Activated T-cell treated with anti-CD3 and anti-CD28 coated beads, Interleukin-2, amount 50 U/mL, for 1 hour (primary cell): ENCODE measurements at regions not wholly inside any gene's neighbourhood (a gene's known extent, or its start where the extent isn't known, plus 50 kb on each side); places are given as distances from the start of the nearest gene placed in this dataset.
A peak's percentile ranks its signal among the peaks of the same experiment; 100 is the strongest.

Experiments
- DNase-seq: peaks from one replicate; pipeline ENCODE4 v3.0.0-alpha.2; 2020

- DNase-seq, result no peak
Observed at GRCh38 chr11:128361451-128362020, 225.8 kb downstream of the ETS1 start.

GRCh38 chr11:128359515-128359914 is 227.8 kb downstream of the ETS1 start:
- DNase-seq, result no peak

DNA sequence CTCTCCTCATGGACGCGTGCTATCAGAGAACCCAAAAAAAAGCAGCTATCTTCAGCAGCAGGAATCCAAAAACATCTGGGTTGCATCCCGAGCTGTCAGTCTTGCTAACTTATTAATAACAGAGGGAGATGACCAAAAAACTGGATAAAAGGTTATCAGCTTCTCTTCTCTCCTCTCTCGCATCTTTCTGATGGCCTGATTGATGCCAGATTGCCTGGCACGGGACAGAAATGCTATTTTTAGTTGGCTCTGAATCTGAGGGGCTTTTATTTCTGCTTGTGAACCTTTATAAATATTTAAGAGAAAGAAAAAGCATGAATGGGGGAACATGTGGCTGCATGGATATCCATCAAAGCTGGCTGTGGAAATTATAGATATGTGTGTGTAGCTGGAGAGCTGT is 230.3 kb downstream of the ETS1 start:
- DNase-seq, result no peak

GRCh38 chr11:128355558-128355957 is 231.8 kb downstream of the ETS1 start:
- no peak for DNase-seq

GRCh38 chr11:128354476-128354875 is 232.9 kb downstream of the ETS1 start:
- no peak for DNase-seq

DNA sequence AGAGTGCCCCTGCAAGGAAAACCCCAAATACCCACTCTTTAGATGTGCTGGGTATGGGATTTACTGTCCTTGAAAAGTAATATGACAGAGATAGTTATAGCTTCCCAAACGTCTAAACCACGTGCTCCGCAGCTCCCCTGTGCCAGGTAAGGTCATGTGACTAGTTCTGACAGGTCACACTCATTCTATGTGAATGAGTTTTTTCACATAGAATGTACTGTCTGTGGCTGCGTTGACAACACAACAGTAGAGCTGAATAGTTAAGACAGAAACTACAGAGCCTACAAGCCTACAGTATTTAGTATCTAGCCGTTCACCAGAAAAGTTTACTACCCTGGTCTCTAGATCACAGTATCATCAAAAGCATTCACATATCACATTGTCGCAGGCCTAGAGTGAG is 236.2 kb downstream of the ETS1 start:
- DNase-seq, result no peak

DNA sequence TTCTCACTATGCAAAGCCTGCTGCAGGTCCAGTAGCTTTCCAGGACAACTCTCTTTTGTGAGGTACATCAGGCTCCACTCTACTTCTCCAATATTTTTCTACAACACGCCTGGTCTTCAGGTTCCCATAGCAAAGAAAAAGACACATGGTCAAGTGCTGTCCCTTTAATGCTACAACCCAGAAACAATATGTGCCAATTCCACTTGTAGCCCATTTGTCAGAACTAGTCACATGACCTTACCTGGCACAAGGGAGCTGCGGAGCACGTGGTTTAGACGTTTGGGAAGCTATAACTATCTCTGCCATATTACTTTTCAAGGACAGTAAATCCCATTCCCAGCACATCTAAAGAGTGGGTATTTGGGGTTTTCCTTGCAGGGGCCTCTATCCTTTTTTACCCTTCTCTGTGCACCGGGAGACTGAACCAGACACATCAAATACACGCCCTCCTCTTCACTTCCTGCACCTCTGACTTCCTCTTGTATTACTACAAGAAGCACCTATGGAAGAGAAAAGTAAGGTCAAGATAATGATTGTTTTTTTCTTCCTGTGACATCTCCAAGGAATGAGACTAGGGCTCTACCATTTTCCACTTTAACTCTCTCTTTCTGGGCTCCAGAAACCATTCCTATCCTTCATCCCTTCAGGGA is 237.6 kb downstream of the ETS1 start:
- DNase-seq, result no peak

DNA sequence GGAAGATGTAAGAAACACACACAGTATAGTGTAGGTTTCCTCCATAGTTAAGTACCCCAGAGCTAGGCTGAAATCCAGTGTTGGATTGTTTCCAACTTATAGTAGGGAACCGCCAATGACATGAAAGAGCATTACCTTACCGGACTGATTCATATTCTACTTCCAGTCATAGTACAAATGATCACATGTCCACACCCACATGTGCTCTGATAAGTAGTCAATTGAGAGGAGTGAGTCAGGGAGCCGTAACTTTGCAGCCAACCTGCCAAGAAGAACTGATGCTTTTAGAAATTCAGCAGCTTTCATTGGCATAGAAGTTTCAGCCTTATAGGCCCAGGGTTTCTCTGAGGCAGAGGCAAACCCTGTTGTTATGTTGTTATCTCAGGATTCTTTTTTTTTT is 240.6 kb downstream of the ETS1 start:
- DNase-seq, result no peak

GRCh38 chr11:128345316-128345715 is 242.0 kb downstream of the ETS1 start:
- DNase-seq, result no peak

- no peak for DNase-seq
Observed at GRCh38 chr11:128343870-128344269, 243.5 kb downstream of the ETS1 start.

GRCh38 chr11:128343135-128343514 is 244.2 kb downstream of the ETS1 start:
- DNase-seq, result no peak

DNA sequence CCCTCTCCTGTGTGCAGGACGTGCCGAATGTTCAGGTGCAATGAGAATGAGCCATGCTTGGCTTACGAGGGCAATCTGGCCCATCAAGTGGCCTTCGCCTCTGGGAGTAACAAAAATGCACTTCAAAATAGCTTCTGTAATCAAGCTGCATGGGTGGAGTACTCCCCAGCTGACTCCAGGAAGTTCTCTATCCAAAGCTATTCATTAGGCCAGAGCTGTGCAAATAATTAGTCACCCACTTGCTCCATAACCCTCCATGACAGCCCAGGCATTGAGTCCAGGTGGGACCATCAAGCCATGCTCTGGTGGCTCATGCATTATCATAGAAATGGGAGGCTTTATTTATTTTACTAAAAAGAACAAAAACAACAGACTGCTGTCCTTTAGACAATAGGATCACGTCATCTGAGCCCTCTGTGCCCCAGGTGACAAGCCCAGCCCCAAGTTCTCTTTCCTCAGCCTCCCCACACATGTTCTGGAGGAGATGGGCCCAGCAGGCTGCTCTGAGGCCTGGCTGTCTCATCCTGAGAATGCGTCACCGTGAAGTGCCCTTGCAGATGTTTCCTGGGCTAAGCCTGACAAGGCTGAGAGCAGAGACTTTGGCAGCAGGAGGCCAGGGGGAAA is 244.7 kb downstream of the ETS1 start:
- peak; percentile 60 for DNase-seq

GRCh38 chr11:128341280-128342248 is 245.8 kb downstream of the ETS1 start:
- DNase-seq, result no peak

- DNase-seq, result no peak
Observed at GRCh38 chr11:128339792-128340191, 247.6 kb downstream of the ETS1 start.

- no peak for DNase-seq
Observed at GRCh38 chr11:128338811-128339210, 248.5 kb downstream of the ETS1 start.

GRCh38 chr11:128336203-128336602 is 251.2 kb downstream of the ETS1 start:
- no peak for DNase-seq

GRCh38 chr11:128335729-128336128 is 251.6 kb downstream of the ETS1 start:
- no peak for DNase-seq

- DNase-seq, result no peak
Observed at GRCh38 chr11:128334311-128335044, 252.9 kb downstream of the ETS1 start.

DNA sequence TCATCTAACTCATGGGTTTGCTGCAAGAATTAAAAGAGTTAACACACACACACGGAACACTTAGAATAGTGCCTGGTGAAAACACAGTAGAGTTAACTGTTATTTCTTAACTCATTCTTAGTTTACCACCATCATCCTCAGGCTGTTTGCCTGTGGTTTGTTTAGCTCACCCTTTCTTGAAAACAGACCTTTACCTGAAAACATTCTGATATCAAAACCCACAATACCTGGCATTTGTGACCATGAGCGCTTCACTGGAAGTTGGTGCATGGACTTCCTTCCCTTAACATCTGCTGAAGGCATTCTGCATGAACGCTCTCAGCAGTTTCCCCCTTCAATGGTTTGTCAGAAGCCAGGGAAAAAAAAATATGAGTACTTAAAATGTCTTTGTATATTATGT is 256.0 kb downstream of the ETS1 start:
- DNase-seq, result no peak

GRCh38 chr11:128330203-128330602 is 257.2 kb downstream of the ETS1 start:
- no peak for DNase-seq

GRCh38 chr11:128328955-128329551 is 258.3 kb downstream of the ETS1 start:
- peak; percentile 54 for DNase-seq

GRCh38 chr11:128327274-128327673 is 260.1 kb downstream of the ETS1 start:
- DNase-seq, result no peak
